ENCODE measurements at regions not wholly inside any gene's neighbourhood (a gene's known extent, or its start where the extent isn't known, plus 50 kb on each side); places are given as distances from the start of the nearest gene placed in this dataset.
"Not testable (repeated sequence)": the region's sequence is repeated elsewhere in the genome, so short reads cannot be mapped to it uniquely, and the experiment has no call there.

GRCh38 chr3:95511828-95512227, 1302.6 kb upstream of the EPHA6 start:
- intact Hi-C loops (cut with DNase I), result no loop called here
- DNase-seq (no peak), ATAC-seq (ENCODE audit: poor library complexity) (no peak)

- intact Hi-C loops (cut with DNase I), result no loop called here
- DNase-seq (no peak), ATAC-seq (ENCODE audit: poor library complexity) (no peak)
These were observed 1300.1 kb upstream of the EPHA6 start for GRCh38 chr3:95514260-95514659.

GRCh38 chr3:95521396-95521795, 1293.0 kb upstream of the EPHA6 start:
- no peak for ATAC-seq (ENCODE audit: poor library complexity)
- intact Hi-C loops (cut with DNase I), result no loop called here
- no peak for DNase-seq

DNA sequence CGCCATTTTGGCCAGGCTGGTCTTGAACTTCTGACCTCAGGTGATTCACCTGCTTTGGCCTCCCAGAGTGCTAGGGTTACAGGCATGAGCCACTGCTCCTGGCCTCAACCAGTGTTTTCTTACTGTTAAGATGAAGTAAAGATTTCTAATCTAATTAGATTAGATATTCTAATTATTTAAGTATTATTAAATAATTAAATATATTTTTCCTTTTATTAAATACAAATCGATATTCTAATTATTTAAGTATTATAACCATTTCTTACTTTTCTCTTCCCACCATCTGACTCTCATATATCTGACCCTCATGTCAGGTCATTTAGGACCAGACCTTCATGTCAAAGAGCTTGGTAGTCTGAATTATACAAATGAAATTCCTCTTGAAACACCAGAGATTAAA, 1291.9 kb upstream of the EPHA6 start:
- DNase-seq (no peak), ATAC-seq (ENCODE audit: poor library complexity) (no peak)
- intact Hi-C loops (cut with DNase I), result no loop called here

- ATAC-seq (ENCODE audit: poor library complexity) (no peak), DNase-seq (no peak)
- intact Hi-C loops (cut with DNase I), result no loop called here
These were observed 1274.4 kb upstream of the EPHA6 start for GRCh38 chr3:95539950-95540483.

DNA sequence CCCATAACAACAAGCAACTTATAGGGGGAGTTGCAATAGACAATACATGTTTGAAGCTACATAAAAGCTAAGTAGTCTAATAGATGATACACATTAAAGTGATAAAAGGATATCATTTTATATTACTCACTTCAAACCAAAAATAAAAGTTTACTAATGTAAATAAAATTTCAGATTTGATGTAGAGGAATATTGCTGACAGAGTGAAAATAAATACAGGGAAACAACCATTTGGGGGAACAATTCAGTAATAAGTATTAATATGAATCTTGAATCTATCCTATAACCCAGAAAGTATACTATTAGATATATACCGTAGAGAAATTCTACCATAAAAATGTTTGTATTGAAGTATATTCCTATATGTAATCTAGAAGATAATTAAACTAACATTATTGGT, 1248.9 kb upstream of the EPHA6 start:
- no peak for ATAC-seq (ENCODE audit: poor library complexity)
- intact Hi-C loops (cut with DNase I), result no loop called here
- DNase-seq, result no peak

DNA sequence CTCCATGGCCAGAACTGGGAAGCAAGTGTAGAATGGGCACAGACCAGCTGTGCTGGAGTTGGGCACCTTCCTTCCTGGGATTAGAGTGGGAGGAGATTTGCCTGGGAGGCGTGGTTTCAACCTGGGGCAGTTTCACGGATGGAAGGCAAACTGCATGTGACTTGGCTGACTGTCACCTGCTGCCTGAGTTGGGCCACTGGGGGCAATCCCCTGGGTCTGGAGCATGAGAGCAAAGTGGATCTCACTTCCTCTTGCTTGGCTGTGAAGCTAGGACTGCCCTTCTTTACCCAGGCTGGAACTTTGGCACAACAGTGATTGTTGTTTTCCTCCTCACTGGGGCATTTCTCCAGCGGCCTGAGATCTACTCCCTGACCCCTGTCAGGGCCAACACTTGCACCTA, 1247.0 kb upstream of the EPHA6 start:
- ATAC-seq (ENCODE audit: poor library complexity), result no peak
- intact Hi-C loops (cut with DNase I), result no loop called here
- no peak for DNase-seq

DNA sequence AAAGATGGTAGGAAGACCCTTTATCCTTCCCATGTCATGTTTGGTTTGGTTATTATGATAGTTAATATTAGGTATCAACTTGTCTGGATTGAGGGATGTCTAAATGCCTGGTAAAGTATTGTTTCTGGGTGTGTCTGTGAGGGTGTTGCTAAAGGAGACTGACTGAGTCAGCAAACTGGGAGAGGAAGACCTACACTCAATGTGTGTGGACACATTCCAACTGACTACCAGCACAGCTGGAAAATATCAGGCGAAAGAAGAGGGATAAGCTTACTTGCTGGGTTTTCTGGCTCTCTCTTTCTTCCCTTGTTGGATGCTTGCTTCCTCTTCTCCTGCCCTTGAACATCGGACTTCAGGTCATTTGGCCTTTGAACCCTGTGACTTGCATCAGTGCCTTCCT, 1227.6 kb upstream of the EPHA6 start:
- DNase-seq (no peak), ATAC-seq (ENCODE audit: poor library complexity) (no peak)
- intact Hi-C loops (cut with DNase I), result no loop called here

GRCh38 chr3:95587641-95588040, 1226.8 kb upstream of the EPHA6 start:
- ATAC-seq (ENCODE audit: poor library complexity); DNase-seq; intact Hi-C loops (cut with DNase I): not testable (repeated sequence)

- DNase-seq, result no peak
- intact Hi-C loops (cut with DNase I), result no loop called here
- no peak for ATAC-seq (ENCODE audit: poor library complexity)
These were observed 1225.9 kb upstream of the EPHA6 start for GRCh38 chr3:95588473-95588872.

GRCh38 chr3:95595416-95596075, 1218.8 kb upstream of the EPHA6 start:
- DNase-seq, result no peak
- no peak for ATAC-seq (ENCODE audit: poor library complexity)
- intact Hi-C loops (cut with DNase I), result no loop called here

- no peak for DNase-seq
- no peak for ATAC-seq (ENCODE audit: poor library complexity)
- intact Hi-C loops (cut with DNase I), result no loop called here
These were observed 1206.5 kb upstream of the EPHA6 start for GRCh38 chr3:95607926-95608325.

GRCh38 chr3:95609411-95609810, 1205.0 kb upstream of the EPHA6 start:
- intact Hi-C loops (cut with DNase I), result no loop called here
- ATAC-seq (ENCODE audit: poor library complexity) (no peak), DNase-seq (no peak)

DNA sequence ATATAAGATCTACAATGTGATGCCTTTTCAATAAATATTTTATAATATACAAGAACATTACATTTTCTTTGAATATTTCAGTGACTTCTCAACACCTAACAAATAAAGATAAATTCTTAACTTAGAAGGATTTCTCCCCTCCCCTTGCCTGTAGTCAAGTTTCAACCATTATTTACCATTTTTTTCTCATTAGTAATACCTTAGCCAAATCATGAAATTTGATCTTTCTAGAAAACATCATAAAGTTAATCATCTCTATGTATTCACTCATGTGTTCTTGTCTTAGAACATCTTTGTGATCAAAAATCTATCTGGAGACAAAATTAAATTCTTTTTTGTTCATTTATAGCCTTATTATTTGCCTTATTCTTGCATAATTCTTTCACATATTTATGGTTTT, 1201.8 kb upstream of the EPHA6 start:
- DNase-seq (no peak), ATAC-seq (ENCODE audit: poor library complexity) (no peak)
- intact Hi-C loops (cut with DNase I), result no loop called here

GRCh38 chr3:95613993-95614392, 1200.4 kb upstream of the EPHA6 start:
- ATAC-seq (ENCODE audit: poor library complexity) (no peak), DNase-seq (no peak)
- intact Hi-C loops (cut with DNase I), result no loop called here

DNA sequence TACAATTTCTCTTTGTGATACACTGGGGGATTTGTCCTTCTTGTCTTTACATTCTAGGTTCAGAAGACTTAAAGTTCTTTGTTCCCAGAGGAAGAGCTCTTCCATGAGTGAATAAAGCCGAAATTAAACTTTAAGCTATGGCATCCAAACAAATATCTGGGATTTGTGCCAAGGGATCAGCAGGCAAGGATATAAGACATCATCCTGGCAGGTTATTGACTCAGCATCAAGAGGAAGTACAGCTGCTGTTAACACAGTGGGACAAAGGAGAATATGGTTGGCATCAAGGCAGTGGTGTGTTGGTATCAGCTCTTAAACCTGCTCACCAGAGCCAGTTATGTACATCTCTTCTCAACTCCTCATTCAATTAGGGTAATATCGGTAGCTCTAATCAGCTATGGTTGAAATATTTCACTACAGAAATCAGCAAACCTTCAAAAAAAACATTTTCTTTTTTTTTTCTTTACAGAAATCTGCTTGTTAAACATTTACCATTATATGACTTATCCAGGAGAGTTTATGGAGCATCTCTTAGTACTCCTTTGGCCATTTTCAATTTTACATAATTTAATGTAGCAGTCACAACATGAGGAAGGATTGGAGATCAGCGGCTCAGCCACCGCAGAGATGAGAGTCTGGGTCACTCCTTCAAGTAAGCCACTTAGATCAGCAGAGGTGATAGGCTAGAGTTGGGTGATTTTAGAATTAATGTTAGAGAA, 1198.6 kb upstream of the EPHA6 start:
- DNase-seq (no peak), ATAC-seq (ENCODE audit: poor library complexity) (no peak)
- intact Hi-C loops (cut with DNase I), result no loop called here

DNA sequence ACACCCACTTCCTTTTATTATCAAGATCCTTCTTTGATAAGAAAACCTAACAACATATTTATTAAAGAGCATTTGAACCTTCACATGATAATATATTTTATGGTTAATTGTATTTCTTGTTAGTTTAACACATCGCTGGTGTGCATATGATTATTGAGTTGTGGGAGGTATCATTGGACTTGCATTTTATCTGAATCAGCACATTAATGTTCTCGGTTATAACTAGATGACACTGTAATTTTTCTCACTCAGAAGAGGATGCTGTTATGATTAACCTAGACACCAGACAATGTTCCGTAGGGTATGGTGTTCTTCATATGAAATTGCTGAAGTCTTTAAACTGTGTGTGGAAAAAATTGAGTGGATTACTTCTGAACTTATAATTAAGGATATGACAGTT, 1188.3 kb upstream of the EPHA6 start:
- ATAC-seq (ENCODE audit: poor library complexity) (no peak), DNase-seq (no peak)
- intact Hi-C loops (cut with DNase I), result no loop called here

DNA sequence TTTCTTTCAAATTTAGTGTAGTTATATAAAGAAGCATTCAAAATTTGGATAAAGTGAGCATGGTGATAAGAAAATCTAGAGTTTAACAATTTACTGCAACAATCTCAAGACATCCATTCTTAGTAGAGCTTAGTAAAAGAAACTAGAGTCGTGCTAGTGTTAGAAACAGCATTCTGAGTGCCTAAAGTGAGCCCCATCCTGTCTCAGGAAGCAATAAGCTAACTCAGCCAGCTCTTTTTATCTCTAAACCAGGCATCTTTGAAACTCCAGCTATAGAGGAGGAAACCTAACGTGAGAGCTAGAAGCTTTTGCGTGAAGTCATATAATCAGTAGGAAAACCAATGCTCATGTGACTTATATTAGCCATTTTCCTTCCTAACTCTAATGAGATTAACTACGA, 1187.1 kb upstream of the EPHA6 start:
- intact Hi-C loops (cut with DNase I), result no loop called here
- ATAC-seq (ENCODE audit: poor library complexity) (no peak), DNase-seq (no peak)

GRCh38 chr3:95627697-95628096, 1186.7 kb upstream of the EPHA6 start:
- DNase-seq, result no peak
- no peak for ATAC-seq (ENCODE audit: poor library complexity)
- intact Hi-C loops (cut with DNase I), result no loop called here

- intact Hi-C loops (cut with DNase I), result no loop called here
- ATAC-seq (ENCODE audit: poor library complexity) (no peak), DNase-seq (no peak)
These were observed 1184.6 kb upstream of the EPHA6 start for GRCh38 chr3:95629802-95630201.
